Type B pancreatic cell (in vitro differentiated cells): ENCODE measurements at regions not wholly inside any gene's neighbourhood (a gene's known extent, or its start where the extent isn't known, plus 50 kb on each side); places are given as distances from the start of the nearest gene placed in this dataset.
A peak's percentile ranks its signal among the peaks of the same experiment; 100 is the strongest.

ENCODE experiments used
- DNase-seq: peaks from one replicate; pipeline ENCODE4 v3.0.0; 2021; ENCODE audit warnings: mixed read lengths; ENCODE audit not compliant: unreplicated experiment; ENCODE audit errors: extremely low spot score
- H3K27ac Mint-ChIP-seq: 2 replicates; pipeline ENCODE4 v1.8.0; 2021; ENCODE audit warnings: mild to moderate bottlenecking, mixed read lengths
- H3K27me3 Mint-ChIP-seq: 2 replicates; pipeline ENCODE4 v1.8.0; 2021; ENCODE audit warnings: mixed read lengths
- H3K36me3 Mint-ChIP-seq: 2 replicates; pipeline ENCODE4 v1.8.0; 2021; ENCODE audit warnings: mixed read lengths
- H3K4me1 Mint-ChIP-seq: one replicate; pipeline ENCODE4 v1.8.0; 2021; ENCODE audit warnings: mixed read lengths; ENCODE audit not compliant: unreplicated experiment
- H3K4me3 Mint-ChIP-seq: 2 replicates; pipeline ENCODE4 v1.8.0; 2021; ENCODE audit warnings: mild to moderate bottlenecking, mixed read lengths
- H3K9me3 Mint-ChIP-seq: 2 replicates; pipeline ENCODE4 v1.8.0; 2021; ENCODE audit warnings: mixed read lengths
- TF ChIP-seq, protein P1 (sequence below): fragments of 200-600 bp; sonication (generic); conservative IDR thresholded peaks from 2 replicates; pipeline ENCODE4 v1.5.0; 2021; ENCODE audit warnings: antibody characterized with exemption, mild to moderate bottlenecking

DNA sequence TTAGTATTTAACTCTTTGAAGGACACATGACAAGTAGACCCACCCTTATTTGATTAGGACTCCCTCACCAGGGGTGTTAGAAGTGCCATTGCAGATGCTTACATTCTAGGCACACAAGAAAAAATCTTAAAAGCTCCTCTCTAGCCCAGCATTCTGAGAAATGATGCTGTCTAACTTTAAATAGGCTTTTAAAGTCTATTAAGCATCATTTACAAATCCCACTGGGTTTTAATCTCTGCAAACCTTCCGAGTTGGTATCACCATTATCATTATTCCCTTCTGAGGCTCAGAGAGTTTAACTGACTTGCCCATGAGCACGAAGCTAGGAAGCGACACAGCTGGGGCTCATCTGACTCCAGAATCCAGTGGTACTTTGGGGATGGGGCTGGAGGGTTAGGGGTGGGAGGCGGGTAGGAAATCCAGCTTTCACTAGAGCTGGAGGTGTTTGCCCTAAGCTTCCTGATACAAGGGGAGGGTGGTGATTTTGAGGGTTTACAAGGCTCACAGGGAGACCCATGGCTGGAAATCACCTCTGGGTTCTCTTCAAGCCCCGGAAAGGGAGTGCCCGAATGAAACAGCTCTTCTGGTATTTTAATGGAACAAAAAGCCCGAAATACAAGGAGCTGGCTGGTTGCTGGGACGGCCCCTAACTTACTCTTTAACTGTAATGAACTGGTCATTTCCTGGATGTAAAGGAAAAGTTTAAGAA lies 109.2 kb upstream of the FUT8 start:
- peaks cover 12% of the 10 kb centered on the region for H3K4me1 Mint-ChIP-seq
- no peak for DNase-seq
- H3K27ac Mint-ChIP-seq: no peak overlapping the region
- no peaks in the 10 kb centered on the region for H3K9me3 Mint-ChIP-seq
- H3K4me3 Mint-ChIP-seq: no peak overlapping the region
- no peaks in the 10 kb centered on the region for H3K36me3 Mint-ChIP-seq
- peaks cover 2% of the 10 kb centered on the region for H3K27me3 Mint-ChIP-seq
- TF ChIP-seq, protein P1, sequence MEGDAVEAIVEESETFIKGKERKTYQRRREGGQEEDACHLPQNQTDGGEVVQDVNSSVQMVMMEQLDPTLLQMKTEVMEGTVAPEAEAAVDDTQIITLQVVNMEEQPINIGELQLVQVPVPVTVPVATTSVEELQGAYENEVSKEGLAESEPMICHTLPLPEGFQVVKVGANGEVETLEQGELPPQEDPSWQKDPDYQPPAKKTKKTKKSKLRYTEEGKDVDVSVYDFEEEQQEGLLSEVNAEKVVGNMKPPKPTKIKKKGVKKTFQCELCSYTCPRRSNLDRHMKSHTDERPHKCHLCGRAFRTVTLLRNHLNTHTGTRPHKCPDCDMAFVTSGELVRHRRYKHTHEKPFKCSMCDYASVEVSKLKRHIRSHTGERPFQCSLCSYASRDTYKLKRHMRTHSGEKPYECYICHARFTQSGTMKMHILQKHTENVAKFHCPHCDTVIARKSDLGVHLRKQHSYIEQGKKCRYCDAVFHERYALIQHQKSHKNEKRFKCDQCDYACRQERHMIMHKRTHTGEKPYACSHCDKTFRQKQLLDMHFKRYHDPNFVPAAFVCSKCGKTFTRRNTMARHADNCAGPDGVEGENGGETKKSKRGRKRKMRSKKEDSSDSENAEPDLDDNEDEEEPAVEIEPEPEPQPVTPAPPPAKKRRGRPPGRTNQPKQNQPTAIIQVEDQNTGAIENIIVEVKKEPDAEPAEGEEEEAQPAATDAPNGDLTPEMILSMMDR: no peak

DNA sequence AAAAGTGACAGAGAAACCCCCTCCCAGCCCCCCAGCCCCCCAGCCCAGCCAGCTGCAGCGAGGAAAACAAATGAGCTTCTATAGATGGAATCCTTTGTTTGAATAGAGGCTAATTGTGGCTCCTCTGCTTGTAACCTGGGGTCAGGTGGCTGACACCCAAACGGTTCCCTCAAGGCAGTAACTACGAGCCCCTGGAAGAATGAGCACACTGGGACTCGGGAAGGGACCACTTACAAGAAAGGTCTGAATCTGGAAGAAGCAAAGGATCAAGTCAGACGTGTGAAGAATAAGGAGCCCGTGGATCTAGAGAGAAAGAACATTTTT lies 108.7 kb upstream of the FUT8 start:
- Mint-ChIP-seq H3K27me3 (peaks cover 2% of the 10 kb centered on the region), H3K27ac (no peak overlapping the region), H3K4me1 (peaks cover 12% of the 10 kb centered on the region), H3K36me3 (no peaks in the 10 kb centered on the region), H3K4me3 (no peak overlapping the region), H3K9me3 (no peaks in the 10 kb centered on the region)
- TF ChIP-seq, protein P1: no peak
- DNase-seq: no peak

DNA sequence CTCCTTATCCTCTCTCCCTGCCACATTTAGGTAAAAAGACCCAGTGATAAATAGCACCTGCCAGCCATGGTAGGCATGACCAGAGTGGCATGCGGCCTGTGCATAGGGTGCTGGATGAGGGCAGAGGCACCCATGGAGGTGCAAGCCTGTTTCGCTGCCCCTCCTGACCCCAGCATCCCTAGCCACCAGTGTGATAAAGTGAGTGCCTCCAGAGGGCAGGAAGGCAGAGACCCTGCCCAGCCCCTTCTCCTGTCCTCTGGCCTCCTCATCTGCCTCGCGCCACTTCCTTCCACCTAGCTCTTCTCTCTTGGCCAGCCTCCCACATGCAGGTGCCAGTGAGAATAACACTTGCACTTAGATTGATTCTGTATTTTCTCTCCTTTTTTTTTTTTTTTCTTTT lies 108.3 kb upstream of the FUT8 start:
- Mint-ChIP-seq H3K4me3 (no peak overlapping the region), H3K36me3 (no peaks in the 10 kb centered on the region)

DNA sequence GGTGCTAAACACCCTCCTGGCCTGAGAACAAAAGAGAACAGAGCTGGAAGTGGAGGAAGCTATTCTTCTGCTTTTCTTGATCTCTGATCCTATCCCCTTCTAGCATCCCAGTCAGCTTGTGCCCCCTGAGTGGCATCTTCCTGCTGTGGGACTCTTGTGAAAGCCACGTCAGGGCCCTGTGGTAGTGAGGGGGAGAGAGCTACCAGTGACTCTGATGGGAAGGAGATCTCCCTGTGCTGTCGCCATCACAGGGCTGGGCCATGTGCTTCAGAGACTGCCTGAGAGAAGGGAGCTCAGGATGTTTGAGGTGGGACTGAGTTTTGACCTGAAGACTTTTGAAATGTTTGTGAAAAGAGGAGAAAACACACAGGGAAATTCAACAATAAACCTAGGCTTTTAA lies 107.6 kb upstream of the FUT8 start:
- no peak overlapping the region for H3K4me3 Mint-ChIP-seq
- TF ChIP-seq, protein P1: no peak
- H3K27ac Mint-ChIP-seq: peak overlapping the region; percentile 17
- no peaks in the 10 kb centered on the region for H3K36me3 Mint-ChIP-seq
- no peak for DNase-seq
- no peaks in the 10 kb centered on the region for H3K9me3 Mint-ChIP-seq
- H3K4me1 Mint-ChIP-seq: peaks cover 12% of the 10 kb centered on the region
- H3K27me3 Mint-ChIP-seq: peaks cover 2% of the 10 kb centered on the region

More for the DNA sequence above, 108.3 kb upstream of the FUT8 start:
- no peaks in the 10 kb centered on the region for H3K9me3 Mint-ChIP-seq
- H3K27ac Mint-ChIP-seq: no peak overlapping the region
- peaks cover 12% of the 10 kb centered on the region for H3K4me1 Mint-ChIP-seq
- no peak for DNase-seq
- TF ChIP-seq, protein P1: no peak
- peaks cover 2% of the 10 kb centered on the region for H3K27me3 Mint-ChIP-seq

DNA sequence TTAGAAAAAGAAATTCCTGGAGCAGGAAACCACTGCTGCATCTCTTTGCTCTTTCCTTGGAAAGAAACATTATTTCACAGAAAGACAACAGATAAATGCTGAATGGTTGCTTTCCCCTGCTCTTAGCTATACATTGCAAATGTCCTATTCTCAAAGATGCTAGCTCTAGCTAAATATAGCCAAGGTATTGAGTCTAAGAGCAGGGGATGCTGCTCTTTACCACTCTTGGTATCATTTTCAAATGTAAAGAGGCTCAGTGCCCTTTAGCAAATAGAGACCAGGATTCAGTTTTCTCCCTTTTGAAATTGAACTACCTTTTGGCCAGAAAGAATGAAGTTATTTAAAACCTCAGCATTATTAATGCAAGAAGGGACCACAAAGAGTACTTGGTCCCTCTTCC lies 104.0 kb upstream of the FUT8 start:
- DNase-seq: no peak
- TF ChIP-seq, protein P1: no peak
- Mint-ChIP-seq H3K4me1 (peaks cover 8% of the 10 kb centered on the region), H3K27ac (no peak overlapping the region), H3K36me3 (no peaks in the 10 kb centered on the region), H3K9me3 (no peaks in the 10 kb centered on the region), H3K4me3 (no peak overlapping the region), H3K27me3 (peaks cover 2% of the 10 kb centered on the region)

DNA sequence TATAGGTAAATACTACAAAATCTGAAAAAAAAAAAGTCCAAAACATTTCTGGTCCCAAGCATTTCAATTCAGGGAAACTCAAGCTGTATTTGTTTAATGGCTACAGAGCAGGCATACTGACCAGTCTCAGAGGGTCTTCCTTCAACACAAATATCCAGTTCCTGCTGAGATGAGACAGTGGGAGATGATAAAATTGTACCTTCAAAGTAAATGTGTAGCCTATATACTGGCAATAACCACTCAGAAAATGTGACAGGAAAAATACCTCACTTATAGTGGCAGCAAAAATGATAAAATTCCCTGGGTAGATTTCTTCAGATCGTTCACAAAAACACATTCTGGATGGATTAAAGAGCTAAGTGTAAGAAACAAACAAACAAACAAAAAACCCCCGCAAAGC lies 102.0 kb upstream of the FUT8 start:
- H3K4me3 Mint-ChIP-seq: no peak overlapping the region
- TF ChIP-seq, protein P1: no peak
- H3K9me3 Mint-ChIP-seq: no peaks in the 10 kb centered on the region
- no peaks in the 10 kb centered on the region for H3K36me3 Mint-ChIP-seq
- no peak for DNase-seq
- H3K4me1 Mint-ChIP-seq: peaks cover 4% of the 10 kb centered on the region
- H3K27me3 Mint-ChIP-seq: no peaks in the 10 kb centered on the region
- no peak overlapping the region for H3K27ac Mint-ChIP-seq
